GM19328 (cell line): ENCODE measurements at regions not wholly inside any gene's neighbourhood (a gene's known extent, or its start where the extent isn't known, plus 50 kb on each side); places are given as distances from the start of the nearest gene placed in this dataset.

ENCODE experiments used
- ATAC-seq: cut with Tn5 transposase; IDR thresholded peaks from one replicate; pipeline ENCODE4 v1.9.1; 2021; ENCODE audit warnings: mild to moderate bottlenecking, moderate library complexity; ENCODE audit not compliant: unreplicated experiment

- no peak for ATAC-seq
These were observed 359.0 kb downstream of the ADRA2A start for GRCh38 chr10:111435871-111436270.

GRCh38 chr10:111439034-111439842, 362.4 kb downstream of the ADRA2A start:
- ATAC-seq: no peak

GRCh38 chr10:111440501-111440900, 363.7 kb downstream of the ADRA2A start:
- no peak for ATAC-seq

DNA sequence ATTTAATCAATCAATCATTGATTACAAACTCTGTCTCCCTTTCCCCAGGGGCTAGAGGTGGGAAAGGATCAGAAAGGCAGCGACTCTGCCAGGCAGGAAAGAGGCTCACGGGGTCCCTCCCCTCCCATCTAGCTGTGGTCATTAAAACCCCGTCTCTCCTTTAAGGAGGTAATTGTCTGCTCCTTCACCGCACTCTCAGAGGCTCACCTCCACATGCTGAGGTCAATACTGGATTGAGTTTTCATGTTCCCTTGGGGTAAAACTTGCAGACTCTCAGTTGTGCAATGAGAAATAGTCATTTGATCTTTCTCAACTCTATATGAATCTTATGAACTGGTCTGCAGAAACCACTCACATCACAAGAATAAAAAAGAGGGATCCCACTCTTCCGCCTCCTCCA, 368.8 kb downstream of the ADRA2A start:
- ATAC-seq: no peak

DNA sequence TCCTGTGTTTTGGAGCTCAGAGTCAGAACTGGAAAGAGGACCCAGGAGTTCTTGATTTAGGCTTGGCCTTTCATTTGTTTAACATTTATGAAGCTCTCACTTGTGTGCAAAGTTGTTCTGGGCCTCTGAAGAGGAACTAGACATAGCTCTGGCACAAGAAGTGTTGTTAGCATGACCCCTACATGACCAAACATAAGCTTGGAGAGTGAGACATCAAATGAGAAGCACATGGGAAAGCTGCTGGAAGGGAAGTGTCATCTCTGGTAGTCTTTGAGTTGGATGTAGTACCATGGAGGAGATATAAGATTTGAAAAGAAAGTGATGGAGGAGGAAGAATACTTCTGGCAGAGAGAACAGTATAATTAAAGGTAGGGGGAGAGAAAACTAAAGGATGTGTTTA, 370.1 kb downstream of the ADRA2A start:
- no peak for ATAC-seq

DNA sequence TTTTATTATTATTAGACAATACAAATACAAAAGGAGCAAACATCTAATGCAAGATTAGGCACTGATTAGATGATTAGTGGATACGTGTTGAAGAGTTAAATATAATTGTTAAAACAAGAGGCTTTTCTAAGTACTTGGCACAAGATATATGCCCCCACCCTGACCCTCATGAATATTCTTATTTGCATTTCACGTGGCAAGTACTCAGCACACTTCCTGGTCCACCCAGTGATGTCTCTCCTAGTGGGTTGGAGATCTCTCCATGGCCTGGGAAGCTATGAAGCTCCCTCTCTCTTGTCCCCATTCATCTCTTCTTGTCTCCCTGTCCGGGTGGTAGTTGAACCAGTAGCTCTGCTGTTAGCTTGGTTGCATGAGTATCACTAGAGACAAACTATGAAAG, 375.3 kb downstream of the ADRA2A start:
- ATAC-seq: no peak

DNA sequence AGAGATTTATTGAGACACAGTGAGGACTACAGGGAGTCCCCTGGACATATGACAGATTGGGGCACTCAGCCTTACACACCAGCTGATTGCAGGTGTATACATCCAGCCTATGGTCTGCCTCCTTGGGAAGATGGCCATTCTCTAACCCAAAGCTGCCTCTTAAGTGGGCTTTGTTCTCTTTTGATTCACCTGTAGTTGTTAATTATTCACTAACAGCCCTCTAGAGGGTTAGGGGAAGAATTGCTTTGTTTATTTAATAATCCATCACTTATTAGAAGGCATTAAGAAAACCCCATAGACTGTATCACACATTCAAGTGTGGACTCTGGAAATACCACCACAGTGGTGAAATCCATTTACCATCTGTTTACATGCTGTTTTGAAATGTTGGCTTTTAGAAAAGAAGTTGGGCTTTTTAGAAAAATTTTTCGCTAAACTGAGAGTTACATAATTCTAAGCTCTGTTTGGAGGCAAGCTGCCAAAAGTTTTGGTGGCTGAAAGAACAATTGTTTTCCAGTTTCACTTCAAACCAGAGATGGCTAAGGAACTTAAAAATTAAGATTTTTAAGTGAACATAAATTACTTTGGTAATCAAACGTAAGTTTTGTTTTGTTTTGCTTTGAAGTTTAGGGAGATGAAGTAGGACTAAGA, 379.1 kb downstream of the ADRA2A start:
- ATAC-seq: no peak

DNA sequence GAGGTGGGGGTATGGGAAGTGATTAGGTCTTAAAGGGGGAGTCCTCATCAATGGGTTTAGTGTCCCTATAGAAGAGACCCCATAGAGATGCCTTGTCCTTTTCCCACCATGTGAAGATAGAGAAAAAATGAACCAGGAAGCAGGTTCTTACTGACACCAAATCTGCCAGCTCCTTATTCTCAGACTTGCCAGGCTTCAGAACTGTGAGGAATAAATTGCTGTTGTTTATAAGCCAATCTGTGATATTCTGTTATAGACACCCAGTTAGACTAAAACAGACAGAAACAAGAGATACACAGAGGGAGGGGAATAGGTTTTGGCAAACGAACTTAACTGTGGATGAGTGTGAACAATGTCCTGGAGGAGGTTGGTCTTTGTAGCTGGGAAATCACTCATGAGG, 381.4 kb downstream of the ADRA2A start:
- ATAC-seq: no peak

- ATAC-seq: no peak
These were observed 383.1 kb downstream of the ADRA2A start for GRCh38 chr10:111459967-111460366.

DNA sequence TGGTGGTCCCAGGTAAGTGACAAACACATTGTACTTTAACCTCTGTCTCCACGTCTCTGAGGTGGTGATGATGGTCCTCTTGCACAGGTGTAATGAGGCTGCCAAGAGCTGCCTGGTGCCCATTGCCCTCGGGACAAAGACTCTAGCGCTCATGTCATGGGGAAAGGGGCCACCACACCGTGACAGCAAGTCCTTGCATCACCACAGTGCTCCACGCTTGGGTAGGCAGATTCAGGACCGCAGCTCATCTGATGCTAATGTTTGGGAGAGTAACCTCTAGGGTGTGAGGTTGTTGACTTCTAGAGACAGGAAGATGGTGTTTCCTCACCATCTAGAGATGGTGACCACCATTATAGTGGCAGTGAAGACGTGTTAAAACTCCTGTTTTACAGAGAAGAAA, 395.6 kb downstream of the ADRA2A start:
- no peak for ATAC-seq

DNA sequence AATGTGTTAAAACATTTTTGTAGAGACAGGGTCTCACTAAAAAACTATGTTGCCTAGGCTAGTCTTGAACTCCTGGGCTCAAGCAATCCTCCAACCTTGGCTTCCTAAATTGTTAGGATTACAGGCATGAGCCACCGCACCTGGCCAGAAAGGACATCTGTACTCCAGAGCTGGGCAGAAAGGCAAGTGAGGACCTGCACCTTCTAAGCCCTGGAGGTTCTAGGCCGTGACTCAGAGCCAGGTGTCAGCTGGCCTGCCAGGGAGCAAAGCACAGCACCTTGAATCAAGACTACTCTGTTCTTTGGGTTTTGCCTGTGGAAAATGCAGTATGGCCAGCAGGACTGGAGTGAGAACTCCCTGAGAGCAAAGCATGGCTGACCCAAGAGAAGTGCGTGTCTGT, 396.5 kb downstream of the ADRA2A start:
- no peak for ATAC-seq

- ATAC-seq: no peak
These were observed 398.0 kb downstream of the ADRA2A start for GRCh38 chr10:111474786-111475185.

- ATAC-seq: no peak
These were observed 398.9 kb downstream of the ADRA2A start for GRCh38 chr10:111475720-111476119.

- no peak for ATAC-seq
These were observed 401.8 kb downstream of the ADRA2A start for GRCh38 chr10:111478651-111479050.

DNA sequence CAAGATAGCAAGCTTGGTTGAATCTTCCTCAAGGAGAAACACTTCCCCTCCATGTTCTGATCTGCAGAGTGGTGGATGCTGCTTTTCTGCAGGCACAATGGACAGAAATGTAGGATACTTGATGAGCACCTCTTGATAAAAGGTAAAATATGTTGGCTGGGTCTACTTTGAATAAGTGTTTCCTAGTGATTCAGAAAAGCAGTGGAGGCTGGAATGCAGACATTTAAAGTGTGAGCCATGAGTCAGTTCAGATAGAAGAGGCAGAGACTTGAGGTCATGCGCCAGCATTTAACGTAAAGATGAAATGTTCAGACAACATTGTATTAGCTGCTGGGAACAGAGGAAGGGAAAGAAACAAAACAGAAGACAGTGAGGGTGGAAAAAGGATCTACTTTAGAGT, 403.1 kb downstream of the ADRA2A start:
- no peak for ATAC-seq

- ATAC-seq: no peak
These were observed 404.5 kb downstream of the ADRA2A start for GRCh38 chr10:111481261-111481826.

DNA sequence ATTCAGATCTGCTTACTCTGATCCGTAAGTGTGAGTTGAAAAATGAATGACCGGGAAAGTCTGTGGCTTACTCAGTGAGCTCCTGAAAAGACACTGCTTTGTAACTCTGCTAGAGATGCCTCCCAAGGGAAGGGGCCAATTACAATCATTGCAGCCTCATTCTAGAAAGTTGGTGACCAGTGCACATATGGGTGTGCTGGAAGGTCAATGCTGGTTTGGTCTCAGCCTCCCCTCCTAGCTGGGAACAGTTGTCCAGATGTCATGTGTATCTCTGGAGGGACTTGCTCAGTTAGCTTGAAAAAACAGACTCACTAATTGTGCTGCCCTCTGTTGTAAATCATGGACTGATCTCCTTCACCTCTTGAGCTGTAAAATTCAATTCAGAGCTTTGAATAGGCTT, 405.0 kb downstream of the ADRA2A start:
- no peak for ATAC-seq

DNA sequence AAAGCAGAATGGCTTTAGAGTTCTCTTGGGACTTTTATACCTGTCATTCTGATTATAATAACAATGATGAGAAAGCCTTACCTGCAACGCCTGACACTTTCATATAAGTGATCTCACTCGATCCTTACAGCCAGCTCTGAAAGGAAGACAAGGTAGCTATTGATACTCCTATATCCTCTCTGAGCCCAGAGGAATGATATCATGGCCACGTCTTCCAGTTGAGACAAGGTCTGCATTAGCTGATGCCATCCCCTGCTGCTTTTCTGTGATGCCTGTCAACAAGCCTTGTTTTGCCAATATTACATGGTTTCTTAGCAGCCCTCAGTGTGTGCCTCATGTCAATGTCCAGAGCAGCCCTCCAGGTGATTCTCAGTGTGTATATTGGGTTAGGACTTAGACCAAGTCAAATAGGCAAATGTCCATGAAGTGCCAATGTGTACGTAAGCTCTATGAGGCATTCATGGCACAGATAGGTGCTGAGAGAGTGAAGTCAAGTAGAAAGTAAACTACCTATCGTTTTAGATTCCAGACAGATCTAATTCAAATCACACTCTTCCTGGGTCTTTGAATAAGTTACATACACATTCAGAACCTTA, 405.9 kb downstream of the ADRA2A start:
- no peak for ATAC-seq

DNA sequence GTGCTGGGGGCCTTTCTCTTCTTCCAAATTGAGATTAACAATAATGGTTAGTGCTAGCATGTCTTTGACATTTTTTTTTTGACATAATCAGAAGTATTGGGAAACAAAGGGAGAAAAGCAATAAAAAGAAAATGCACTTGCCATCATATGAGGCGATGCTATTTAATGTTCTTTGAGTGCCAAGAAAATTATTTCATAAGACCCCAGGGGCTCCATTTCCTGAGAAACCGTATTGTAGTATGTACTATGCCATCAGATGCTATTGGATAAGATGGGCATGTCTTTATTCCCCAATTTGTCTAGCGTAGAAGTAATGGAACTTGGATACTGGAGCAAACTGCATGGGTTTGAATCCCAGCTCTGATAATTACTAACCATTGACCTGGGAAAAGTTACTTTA, 408.9 kb downstream of the ADRA2A start:
- ATAC-seq: no peak

- ATAC-seq: no peak
These were observed 409.5 kb downstream of the ADRA2A start for GRCh38 chr10:111486346-111486745.

DNA sequence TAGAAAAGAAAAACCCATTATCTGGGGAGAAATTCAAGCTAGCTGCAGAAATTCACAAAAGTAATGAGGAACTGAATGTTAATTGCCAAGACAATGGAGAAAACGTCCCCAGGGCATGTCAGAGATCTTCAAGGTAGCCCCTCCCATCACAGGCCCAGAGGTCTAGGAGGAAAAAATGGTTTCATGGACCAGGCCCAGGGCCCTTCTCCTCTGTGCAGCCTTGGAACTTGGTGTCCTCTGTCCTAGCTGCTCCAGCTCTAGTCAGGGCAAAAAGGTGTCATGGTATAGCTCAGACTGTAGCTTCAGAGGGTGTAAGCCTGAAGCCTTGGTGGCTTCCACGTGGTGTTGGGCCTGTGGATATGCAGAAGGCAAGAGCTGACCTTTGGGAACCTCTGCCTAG, 411.8 kb downstream of the ADRA2A start:
- ATAC-seq: no peak

GRCh38 chr10:111491154-111491553, 414.3 kb downstream of the ADRA2A start:
- no peak for ATAC-seq
